Chondrocyte (in vitro differentiated cells): ENCODE measurements at regions not wholly inside any gene's neighbourhood (a gene's known extent, or its start where the extent isn't known, plus 50 kb on each side); places are given as distances from the start of the nearest gene placed in this dataset.
A peak's percentile ranks its signal among the peaks of the same experiment; 100 is the strongest.
"Not testable (repeated sequence)": the region's sequence is repeated elsewhere in the genome, so short reads cannot be mapped to it uniquely, and the experiment has no call there.

ENCODE experiments used
- DNase-seq: peaks from one replicate; pipeline ENCODE4 v3.0.0; 2021; ENCODE audit warnings: mixed read lengths, low spot score
- H3K27ac Mint-ChIP-seq: one replicate; pipeline ENCODE4 v1.8.0; 2021; ENCODE audit warnings: mild to moderate bottlenecking, moderate library complexity, mixed read lengths; ENCODE audit not compliant: unreplicated experiment
- H3K27me3 Mint-ChIP-seq: 2 replicates; pipeline ENCODE4 v1.8.0; 2021; ENCODE audit warnings: low read depth, mixed read lengths
- H3K36me3 Mint-ChIP-seq: 2 replicates; pipeline ENCODE4 v1.8.0; 2021; ENCODE audit warnings: low read depth, mixed read lengths
- H3K4me1 Mint-ChIP-seq: 2 replicates; pipeline ENCODE4 v1.8.0; 2021; ENCODE audit warnings: low read depth, mild to moderate bottlenecking, mixed read lengths
- H3K4me3 Mint-ChIP-seq: one replicate; pipeline ENCODE4 v1.8.0; 2021; ENCODE audit warnings: mild to moderate bottlenecking, moderate library complexity, mixed read lengths; ENCODE audit not compliant: unreplicated experiment
- H3K9me3 Mint-ChIP-seq: 2 replicates; pipeline ENCODE4 v1.8.0; 2021; ENCODE audit warnings: low read depth, mixed read lengths
- CTCF ChIP-seq: fragments of 200-600 bp; sonication (generic); IDR thresholded peaks from 2 replicates; pipeline ENCODE4 v1.5.0; 2021; ENCODE audit warnings: antibody characterized with exemption, mild to moderate bottlenecking, moderate library complexity

GRCh38 chr2:91466780-91467363 is 2775.4 kb downstream of the RPIA start:
- H3K27ac Mint-ChIP-seq, H3K4me3 Mint-ChIP-seq, DNase-seq, H3K4me1 Mint-ChIP-seq, H3K36me3 Mint-ChIP-seq, H3K27me3 Mint-ChIP-seq: not testable (repeated sequence)
- peaks cover 17% of the 10 kb centered on the region for H3K9me3 Mint-ChIP-seq

DNA sequence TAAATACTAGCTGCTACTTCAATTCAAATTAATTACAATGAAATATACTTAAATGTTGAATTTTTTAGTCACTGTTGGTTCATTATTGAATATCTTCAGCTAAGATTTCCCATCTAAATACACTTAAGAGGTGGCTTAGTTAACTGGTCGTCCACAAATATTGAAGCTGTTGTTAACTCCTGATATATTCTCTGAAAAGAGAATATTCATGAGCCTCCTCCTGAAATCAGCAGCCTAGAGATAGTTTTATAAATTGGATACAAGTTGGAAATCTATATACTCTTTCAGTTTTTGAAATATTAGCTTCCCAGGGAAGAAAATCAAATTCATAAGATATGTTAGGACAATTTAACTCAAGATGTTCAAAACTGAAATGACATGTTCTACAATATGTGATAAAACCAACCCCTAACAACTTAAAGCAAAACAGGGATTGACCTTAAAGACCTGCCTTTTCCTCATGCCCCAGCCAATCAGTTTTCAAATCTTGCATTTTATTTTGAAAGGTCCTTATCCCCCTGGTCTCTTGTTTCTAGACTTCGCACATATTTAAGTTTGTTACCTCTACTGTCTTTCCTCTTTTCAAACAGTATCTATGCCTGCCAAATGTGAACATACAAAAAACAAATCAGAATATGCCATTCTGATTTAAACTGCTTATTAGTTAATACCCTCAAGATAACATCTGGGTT is 2784.9 kb downstream of the RPIA start:
- H3K27me3 Mint-ChIP-seq, H3K36me3 Mint-ChIP-seq, H3K9me3 Mint-ChIP-seq, H3K4me1 Mint-ChIP-seq, DNase-seq, H3K27ac Mint-ChIP-seq: not testable (repeated sequence)
- H3K4me3 Mint-ChIP-seq, result peak overlapping the region; percentile 51

DNA sequence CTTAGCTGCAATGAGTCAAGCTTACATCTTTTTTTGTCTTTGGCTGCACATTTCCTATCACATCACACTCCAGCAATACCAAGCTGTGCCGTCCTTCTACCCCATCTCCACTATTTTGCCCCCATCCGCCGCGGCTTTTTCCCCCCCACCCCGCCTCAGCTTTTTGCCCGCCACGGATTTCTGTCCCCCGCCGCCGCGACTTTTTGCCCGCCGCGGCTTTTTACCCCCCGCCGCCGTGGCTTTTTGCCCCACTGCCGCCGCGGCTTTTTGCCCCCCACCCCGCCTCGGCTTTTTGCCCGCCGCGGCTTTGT is 2785.4 kb downstream of the RPIA start:
- not testable (repeated sequence) for H3K27me3 Mint-ChIP-seq, H3K27ac Mint-ChIP-seq, H3K4me1 Mint-ChIP-seq, H3K36me3 Mint-ChIP-seq, H3K9me3 Mint-ChIP-seq
- peak overlapping the region; percentile 51 for H3K4me3 Mint-ChIP-seq
- peak; percentile 52 for DNase-seq

DNA sequence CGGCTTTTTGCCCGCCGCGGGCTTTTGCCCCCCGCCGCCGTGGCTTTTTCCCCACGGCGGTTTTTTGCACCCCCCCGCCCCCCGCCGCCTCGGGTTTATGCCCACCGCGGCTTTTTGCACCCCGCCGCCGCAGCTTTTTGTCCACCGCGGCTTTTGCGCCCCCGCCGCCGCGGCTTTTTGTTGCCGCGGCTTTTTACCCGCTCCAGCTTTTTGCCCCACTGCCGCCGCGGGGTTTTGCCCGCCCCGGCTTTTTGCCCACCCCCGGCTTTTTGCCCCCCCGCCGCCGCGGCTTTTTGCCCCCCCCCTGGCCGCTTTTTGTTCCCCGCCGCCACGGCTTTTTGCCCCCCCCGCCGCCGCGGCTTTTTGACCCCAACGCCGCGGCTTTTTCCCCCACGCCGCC is 2785.8 kb downstream of the RPIA start:
- H3K36me3 Mint-ChIP-seq, H3K4me3 Mint-ChIP-seq, H3K27ac Mint-ChIP-seq, H3K27me3 Mint-ChIP-seq, H3K9me3 Mint-ChIP-seq, H3K4me1 Mint-ChIP-seq: not testable (repeated sequence)
- peak; percentile 87 for DNase-seq

GRCh38 chr2:91477731-91478672 is 2786.5 kb downstream of the RPIA start:
- Mint-ChIP-seq H3K9me3 (peaks cover 3% of the 10 kb centered on the region), H3K27ac (no peak overlapping the region), H3K36me3 (peaks cover 1% of the 10 kb centered on the region), H3K4me3 (no peak overlapping the region), H3K4me1 (no peaks in the 10 kb centered on the region), H3K27me3 (peaks cover 2% of the 10 kb centered on the region)
- no peak for TF ChIP-seq CTCF
- peak; percentile 97 for DNase-seq

- H3K9me3 Mint-ChIP-seq, H3K4me1 Mint-ChIP-seq, H3K36me3 Mint-ChIP-seq, H3K4me3 Mint-ChIP-seq, H3K27ac Mint-ChIP-seq, H3K27me3 Mint-ChIP-seq: not testable (repeated sequence)
- DNase-seq, result peak; percentile 83
Observed at GRCh38 chr2:91478851-91479718, 2787.6 kb downstream of the RPIA start.

GRCh38 chr2:91485226-91485625 is 2793.8 kb downstream of the RPIA start:
- H3K27ac Mint-ChIP-seq, H3K4me3 Mint-ChIP-seq, H3K27me3 Mint-ChIP-seq, H3K9me3 Mint-ChIP-seq, H3K4me1 Mint-ChIP-seq, H3K36me3 Mint-ChIP-seq: not testable (repeated sequence)
- peak; percentile 33 for DNase-seq

- peaks cover 11% of the 10 kb centered on the region for H3K9me3 Mint-ChIP-seq
- H3K4me1 Mint-ChIP-seq, H3K36me3 Mint-ChIP-seq, H3K27ac Mint-ChIP-seq, H3K4me3 Mint-ChIP-seq, H3K27me3 Mint-ChIP-seq, DNase-seq: not testable (repeated sequence)
Observed at GRCh38 chr2:91497129-91498064, 2805.9 kb downstream of the RPIA start.

GRCh38 chr2:91498065-91498449 is 2806.6 kb downstream of the RPIA start:
- not testable (repeated sequence) for H3K27me3 Mint-ChIP-seq

GRCh38 chr2:91498513-91499250 is 2807.2 kb downstream of the RPIA start:
- not testable (repeated sequence) for H3K27me3 Mint-ChIP-seq, H3K27ac Mint-ChIP-seq, H3K4me1 Mint-ChIP-seq, H3K4me3 Mint-ChIP-seq, H3K36me3 Mint-ChIP-seq
- peaks cover 11% of the 10 kb centered on the region for H3K9me3 Mint-ChIP-seq
- peak; percentile 100 for DNase-seq

More at GRCh38 chr2:91498065-91498449, 2806.6 kb downstream of the RPIA start:
- not testable (repeated sequence) for H3K27ac Mint-ChIP-seq, H3K4me3 Mint-ChIP-seq, DNase-seq, H3K36me3 Mint-ChIP-seq, H3K4me1 Mint-ChIP-seq
- H3K9me3 Mint-ChIP-seq, result peaks cover 11% of the 10 kb centered on the region
